ENCODE measurements at regions not wholly inside any gene's neighbourhood (a gene's known extent, or its start where the extent isn't known, plus 50 kb on each side); places are given as distances from the start of the nearest gene placed in this dataset.

GRCh38 chr16:13634959-13635358 lies 285.0 kb upstream of the ERCC4 start:
- H4K5ac ChIP-seq (ENCODE audit: insufficient read length, low read depth, low read length): no peak overlapping the region
- H2BK15ac ChIP-seq (ENCODE audit: low read depth, low read length): no peak overlapping the region
- H3K27ac Mint-ChIP-seq: no peak overlapping the region
- H3K27me3 Mint-ChIP-seq (ENCODE audit: low read depth): no peaks in the 10 kb centered on the region
- no peak overlapping the region for H3K23ac ChIP-seq (ENCODE audit: insufficient read length, low read depth, low read length)
- peaks cover 8% of the 10 kb centered on the region; the same call in 1 of the 2 replicates for H3K4me1 ChIP-seq (ENCODE audit: insufficient read depth, low read length)
- no peak overlapping the region for H2AFZ ChIP-seq (ENCODE audit: low read length)
- H4K8ac ChIP-seq (replicated peaks; ENCODE audit: insufficient read length, low read depth, low read length): no peak overlapping the region
- H3K9me3 ChIP-seq (ENCODE audit: control insufficient read depth, low read depth, low read length): no peaks in the 10 kb centered on the region
- no peak overlapping the region for H3K4me2 ChIP-seq (ENCODE audit: insufficient read depth, insufficient read length, low read length)
- no peaks in the 10 kb centered on the region for H4K20me1 ChIP-seq (ENCODE audit: control insufficient read depth, insufficient read depth, insufficient read length)
- no peak overlapping the region for H2BK12ac ChIP-seq (ENCODE audit: insufficient read length, low read depth, low read length)
- H3T11ph ChIP-seq (ENCODE audit: low read length): no peak overlapping the region
- H2BK5ac ChIP-seq (ENCODE audit: insufficient read length, low read length): no peak overlapping the region
- H3K56ac ChIP-seq (ENCODE audit: insufficient read length, low read depth, low read length): no peak overlapping the region
- no peaks in the 10 kb centered on the region for H3K27me3 ChIP-seq (ENCODE audit: insufficient read depth, low read length)
- H3K18ac ChIP-seq (ENCODE audit: insufficient read length, low read depth, low read length): peak overlapping the region; percentile 25
- H3K4me3 Mint-ChIP-seq: no peak overlapping the region
- DNase-seq: no peak
- H3K79me2 ChIP-seq (ENCODE audit: insufficient read depth, low read length): no peaks in the 10 kb centered on the region
- H3K79me1 ChIP-seq (ENCODE audit: insufficient read depth, low read depth, low read length, poor library complexity, severe bottlenecking): no peaks in the 10 kb centered on the region
- no peak for TF ChIP-seq CTCF (conservative IDR thresholded peaks at IDR 0.05)
- H2BK20ac ChIP-seq (ENCODE audit: low read depth, low read length, poor library complexity, severe bottlenecking): no peak overlapping the region
- H3K4ac ChIP-seq (ENCODE audit: low read depth, low read length): no peak overlapping the region
- H3K9me3 Mint-ChIP-seq: peaks cover 10 to 13% of the 10 kb centered on the region in 2 experiments
- H2AK5ac ChIP-seq (ENCODE audit: insufficient read length, low read length): no peak overlapping the region
- no CpG with 5 or more reads among the region's 6 CpGs for WGBS (ENCODE audit: extremely low coverage, insufficient read length, low lambda C conversion rate)
- no peak overlapping the region for H4K91ac ChIP-seq (ENCODE audit: insufficient read length, low read depth, low read length)
- H3K14ac ChIP-seq (ENCODE audit: insufficient read depth, low read length): no peak overlapping the region
- H2BK120ac ChIP-seq (ENCODE audit: low read depth, low read length, poor library complexity, severe bottlenecking): no peak overlapping the region
- peaks cover 4 to 14% (median 13%) of the 10 kb centered on the region in 3 experiments for H3K36me3 Mint-ChIP-seq (ENCODE audit: insufficient read depth in 1 of 3, low read depth in 3 of 3)
- H3K27ac ChIP-seq (ENCODE audit: insufficient read length, low read depth, low read length): no peak overlapping the region
- H3K4me1 Mint-ChIP-seq: peaks cover 30 to 33% of the 10 kb centered on the region in 2 experiments
- no peak overlapping the region for H3K9ac ChIP-seq (ENCODE audit: extremely low read depth, insufficient read length, low read length)
- H3K23me2 ChIP-seq (ENCODE audit: insufficient read length, low read depth, low read length, poor library complexity, severe bottlenecking): no peaks in the 10 kb centered on the region
